Stimulated activated CD4-positive, alpha-beta T cell treated with anti-CD3 and anti-CD28 coated beads, Interleukin-4, amount 100 ng/mL, for 1 hour (primary cell): ENCODE measurements at regions not wholly inside any gene's neighbourhood (a gene's known extent, or its start where the extent isn't known, plus 50 kb on each side); places are given as distances from the start of the nearest gene placed in this dataset.
"Not testable (repeated sequence)": the region's sequence is repeated elsewhere in the genome, so short reads cannot be mapped to it uniquely, and the experiment has no call there.

Experiments
- DNase-seq: peaks from one replicate; pipeline ENCODE4 v3.0.0-alpha.2; 2020

DNA sequence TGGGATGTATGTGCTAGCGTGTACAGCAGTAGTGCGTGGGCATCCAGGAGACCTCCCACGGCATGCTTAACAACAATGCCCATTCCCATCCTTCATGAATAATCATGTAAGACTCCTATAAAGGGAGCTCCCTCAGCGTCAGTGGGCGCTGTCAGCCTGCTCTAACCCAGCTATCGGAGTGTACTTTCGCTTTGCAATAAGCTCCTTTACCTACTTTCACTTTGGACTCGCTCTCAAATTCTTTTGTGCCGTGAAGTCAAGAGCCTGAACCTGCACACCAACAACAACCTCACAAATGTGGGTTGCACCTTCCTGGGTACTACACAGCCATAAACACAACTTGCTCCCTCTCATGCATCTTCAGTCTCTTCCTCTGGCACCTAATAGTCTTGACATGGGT lies 114.8 kb upstream of the PAXBP1 start:
- peak; percentile 20 for DNase-seq

GRCh38 chr21:32887026-32887425 lies 115.5 kb upstream of the PAXBP1 start:
- no peak for DNase-seq

DNA sequence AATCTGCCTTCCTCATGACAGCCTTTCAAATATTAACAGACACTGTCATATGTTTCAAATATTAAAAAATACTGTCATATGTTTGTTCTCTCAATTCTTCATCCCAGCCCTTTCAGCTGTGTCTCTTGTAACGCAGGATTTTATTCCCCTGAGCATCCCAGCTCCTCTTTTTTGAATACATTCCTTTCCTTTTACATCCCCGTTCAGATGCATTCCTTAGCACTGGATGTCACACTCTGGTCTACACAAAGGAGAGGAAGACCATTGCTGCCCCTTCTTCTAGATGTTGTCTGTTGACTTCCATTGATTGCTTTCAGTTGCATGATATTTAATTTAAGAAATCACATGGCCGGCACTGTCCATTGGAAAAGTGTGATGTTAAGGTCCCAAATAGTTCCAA lies 117.4 kb upstream of the PAXBP1 start:
- no peak for DNase-seq

DNA sequence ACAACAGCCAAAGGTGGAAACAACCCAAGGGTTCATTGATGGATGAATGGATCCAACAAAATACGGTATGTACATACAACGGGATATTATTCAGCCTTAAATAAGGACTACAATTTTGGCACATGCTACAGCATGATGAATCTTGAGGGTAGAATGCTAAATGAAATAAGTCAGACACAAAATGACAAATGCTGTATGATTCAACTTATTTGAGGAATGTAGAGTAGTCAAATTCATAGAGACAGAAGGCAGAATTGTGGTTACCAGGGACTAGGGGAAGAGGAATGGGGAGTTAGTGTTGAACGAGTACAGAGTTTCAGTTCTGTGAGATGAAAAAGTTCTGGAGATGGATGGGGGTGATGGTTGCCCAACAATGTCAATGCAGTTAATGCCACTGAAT lies 118.0 kb upstream of the PAXBP1 start:
- DNase-seq, result no peak

- no peak for DNase-seq
Observed at GRCh38 chr21:32894321-32894720, 122.8 kb upstream of the PAXBP1 start.

GRCh38 chr21:32900814-32901213 lies 124.9 kb upstream of the OLIG2 start:
- no peak for DNase-seq

GRCh38 chr21:32907521-32907920 lies 118.2 kb upstream of the OLIG2 start:
- DNase-seq, result no peak

GRCh38 chr21:32908534-32908933 lies 117.2 kb upstream of the OLIG2 start:
- DNase-seq, result no peak

DNA sequence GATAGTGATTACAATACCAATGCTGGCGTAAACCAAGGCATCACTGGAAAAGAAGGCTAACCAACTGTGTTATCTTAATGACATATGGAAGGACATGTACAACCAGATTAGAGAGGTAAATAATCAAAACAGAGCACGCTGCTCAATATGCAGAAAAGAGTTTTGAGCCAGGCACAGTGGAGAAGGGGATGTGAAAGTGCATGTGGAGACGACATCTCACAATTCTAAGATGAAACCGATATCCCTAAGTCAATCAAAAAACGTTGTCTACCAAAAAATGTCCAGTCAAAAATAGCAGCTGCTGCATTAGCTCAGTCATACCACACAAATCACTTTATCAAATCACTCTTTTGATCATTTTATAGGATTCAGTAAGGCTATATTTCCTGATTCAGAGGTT lies 116.3 kb upstream of the OLIG2 start:
- no peak for DNase-seq

DNA sequence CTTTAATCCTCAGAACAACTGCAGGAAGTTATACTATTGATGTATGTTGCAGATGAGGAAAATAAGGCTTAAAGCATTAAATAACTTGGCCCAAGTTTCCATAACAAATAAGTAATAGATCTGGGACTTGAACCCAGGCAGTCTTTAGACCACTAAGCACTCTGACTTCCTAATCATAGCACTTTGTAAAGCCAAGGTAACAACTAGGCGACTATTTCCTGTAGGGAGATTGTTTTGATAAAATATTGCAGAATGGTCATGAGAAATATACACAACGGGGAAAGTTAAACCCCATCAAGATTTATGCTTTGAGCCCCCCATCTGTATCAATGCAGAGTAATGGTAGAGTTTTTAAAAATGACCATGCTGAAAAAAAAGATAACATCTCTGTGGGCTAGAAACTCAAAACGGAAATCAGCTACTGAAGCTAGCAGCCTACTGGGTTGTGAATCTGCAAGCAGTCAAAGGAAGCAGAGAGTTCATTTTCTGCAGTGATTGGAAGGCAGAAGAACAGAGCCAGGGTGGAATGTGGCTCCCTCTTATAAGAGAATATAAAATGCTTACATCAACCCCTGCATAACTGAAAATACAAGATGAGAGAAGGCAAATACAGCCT lies 111.2 kb upstream of the OLIG2 start:
- no peak for DNase-seq

DNA sequence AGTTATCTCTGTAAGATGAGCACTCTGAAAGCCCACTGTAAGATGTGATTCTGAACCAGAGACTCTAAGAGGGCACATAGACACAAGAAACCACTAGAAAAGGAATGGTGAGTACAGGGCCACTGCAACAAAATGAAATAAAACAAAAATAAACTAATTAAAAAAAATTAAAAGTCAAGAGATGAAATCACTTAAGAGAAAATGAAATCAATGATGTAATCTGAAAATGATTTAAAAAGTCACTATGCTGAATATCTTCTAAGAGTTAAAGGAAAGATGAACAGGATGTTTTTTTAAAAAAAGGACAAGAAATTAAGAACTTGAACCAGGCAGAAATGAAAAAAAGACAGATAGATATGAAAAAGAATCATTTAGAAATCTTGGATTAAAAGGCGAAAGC lies 110.6 kb upstream of the OLIG2 start:
- DNase-seq, result no peak

- no peak for DNase-seq
Observed at GRCh38 chr21:32916088-32916487, 109.6 kb upstream of the OLIG2 start.

DNA sequence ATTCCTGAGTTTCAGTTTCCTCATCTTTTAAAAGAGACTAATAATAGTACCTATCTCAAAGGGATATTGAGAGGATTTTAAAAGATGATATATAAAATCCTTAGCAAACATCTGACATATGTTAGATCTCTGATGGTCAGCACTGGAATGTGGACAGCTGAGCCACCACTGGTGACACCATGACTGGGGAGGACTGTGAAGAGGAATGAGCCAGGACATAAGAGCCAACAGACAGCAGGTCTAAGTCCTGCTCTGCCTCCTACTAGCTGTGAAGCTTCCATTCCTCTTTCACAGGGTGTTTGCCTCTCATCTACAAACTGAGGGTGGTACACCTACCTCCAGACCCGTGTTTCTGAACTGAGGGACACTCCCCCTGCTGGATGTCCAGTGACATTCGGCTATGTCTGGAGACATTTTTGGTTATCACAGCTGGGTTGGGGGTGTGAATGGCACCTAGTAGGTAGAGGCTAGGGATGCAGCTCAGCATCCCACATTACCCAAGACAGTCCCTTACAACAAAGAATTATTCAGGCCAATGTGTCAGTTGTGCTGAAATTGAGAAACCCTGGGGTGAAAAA lies 109.1 kb upstream of the OLIG2 start:
- DNase-seq, result no peak

DNA sequence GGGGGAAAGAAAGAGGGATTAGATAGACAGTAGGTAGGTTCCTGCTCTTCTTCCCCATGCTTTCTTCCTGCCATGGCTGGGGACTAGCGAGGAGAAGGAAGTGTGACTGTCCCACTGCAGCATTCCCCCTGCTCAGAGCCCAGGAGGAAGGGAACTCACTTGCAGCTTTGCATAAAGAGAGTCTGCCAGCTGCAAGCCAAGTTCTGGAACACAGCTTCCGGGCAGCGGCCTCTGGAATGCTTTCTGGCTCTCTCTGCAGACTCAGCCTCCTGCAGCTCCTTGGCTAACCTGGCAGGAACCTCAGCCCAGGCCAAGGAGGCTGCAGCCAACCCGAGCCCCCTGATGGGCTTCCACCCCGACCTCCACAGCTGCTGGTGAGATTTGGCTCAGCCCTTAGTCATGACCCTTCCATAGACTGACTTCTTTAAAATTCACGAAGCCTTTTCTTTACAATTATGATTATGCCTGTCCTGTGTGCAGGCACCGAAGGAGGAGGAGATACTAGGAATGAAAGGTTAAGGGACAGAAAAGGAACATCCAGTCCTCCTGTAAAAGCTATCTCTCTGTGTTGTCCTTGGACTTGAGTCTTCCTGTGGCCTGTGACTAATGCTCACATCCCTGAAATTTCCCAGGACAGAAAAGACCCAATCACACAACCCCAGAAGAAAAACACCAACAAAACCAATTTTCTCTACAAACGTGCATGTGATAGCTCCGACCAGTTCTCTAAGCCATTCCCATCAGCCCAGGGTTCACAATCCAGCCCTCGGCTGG lies 108.2 kb upstream of the OLIG2 start:
- DNase-seq, result no peak

GRCh38 chr21:32918478-32919120 lies 107.1 kb upstream of the OLIG2 start:
- DNase-seq, result no peak

- no peak for DNase-seq
Observed at GRCh38 chr21:32920474-32920873, 105.3 kb upstream of the OLIG2 start.

- peak; percentile 51 for DNase-seq
Observed at GRCh38 chr21:32921632-32922230, 104.0 kb upstream of the OLIG2 start.

- no peak for DNase-seq
Observed at GRCh38 chr21:32925098-32925497, 100.6 kb upstream of the OLIG2 start.

GRCh38 chr21:32929633-32930038 lies 96.1 kb upstream of the OLIG2 start:
- DNase-seq, result no peak

GRCh38 chr21:32930673-32931072 lies 95.1 kb upstream of the OLIG2 start:
- no peak for DNase-seq

- DNase-seq, result not testable (repeated sequence)
Observed at GRCh38 chr21:32934068-32934467, 91.7 kb upstream of the OLIG2 start.

- no peak for DNase-seq
Observed at GRCh38 chr21:32934829-32935228, 90.9 kb upstream of the OLIG2 start.
